ENCODE measurements at regions not wholly inside any gene's neighbourhood (a gene's known extent, or its start where the extent isn't known, plus 50 kb on each side); places are given as distances from the start of the nearest gene placed in this dataset.

DNA sequence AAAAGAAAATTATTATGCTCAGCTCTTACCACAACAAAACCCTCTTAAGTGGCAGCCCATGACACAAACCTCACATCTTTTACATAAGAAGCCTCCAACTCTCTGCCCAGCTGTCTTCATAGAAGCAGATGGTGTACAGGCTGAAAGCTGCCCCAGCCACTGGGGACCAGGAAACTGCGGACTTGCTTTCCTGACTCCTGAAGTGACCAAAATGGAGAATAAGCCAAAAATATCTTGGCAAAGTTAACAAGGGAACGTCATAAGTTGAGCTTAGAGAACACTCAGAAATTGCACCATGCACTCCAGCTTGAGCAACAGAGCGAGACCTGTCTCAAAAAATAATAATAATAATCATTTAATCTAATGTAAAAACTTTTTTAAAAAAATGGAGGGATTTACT lies 160.3 kb upstream of the CDYL start:
- no peak for DNase-seq (ENCODE audit: low read depth in 2 of 2)

- DNase-seq (ENCODE audit: low read depth in 2 of 2), result no peak
Measured at GRCh38 chr6:4615231-4615630, 161.0 kb upstream of the CDYL start.

GRCh38 chr6:4614637-4615036 lies 161.6 kb upstream of the CDYL start:
- DNase-seq (ENCODE audit: low read depth in 2 of 2), result no peak

DNA sequence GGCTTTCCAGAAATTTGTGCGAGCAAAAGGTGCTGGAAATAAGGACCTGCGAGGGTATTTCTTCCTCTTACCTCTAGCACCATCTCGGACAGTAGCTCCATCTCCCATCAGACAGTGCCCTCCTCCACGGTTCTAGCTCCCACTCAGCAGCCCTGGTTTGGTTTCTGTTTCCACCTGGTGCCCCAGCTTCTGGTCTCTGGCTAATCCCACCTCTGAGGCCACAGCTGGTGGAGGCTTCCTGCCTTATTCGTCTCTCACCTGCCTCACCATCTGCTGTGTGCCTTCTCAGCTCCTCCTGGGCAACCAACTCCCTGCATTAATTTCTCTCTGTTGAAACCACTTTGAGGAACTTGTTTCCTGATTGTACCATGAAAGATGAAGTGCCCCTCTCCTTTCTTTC lies 162.4 kb upstream of the CDYL start:
- no peak for DNase-seq (ENCODE audit: low read depth in 2 of 2)

DNA sequence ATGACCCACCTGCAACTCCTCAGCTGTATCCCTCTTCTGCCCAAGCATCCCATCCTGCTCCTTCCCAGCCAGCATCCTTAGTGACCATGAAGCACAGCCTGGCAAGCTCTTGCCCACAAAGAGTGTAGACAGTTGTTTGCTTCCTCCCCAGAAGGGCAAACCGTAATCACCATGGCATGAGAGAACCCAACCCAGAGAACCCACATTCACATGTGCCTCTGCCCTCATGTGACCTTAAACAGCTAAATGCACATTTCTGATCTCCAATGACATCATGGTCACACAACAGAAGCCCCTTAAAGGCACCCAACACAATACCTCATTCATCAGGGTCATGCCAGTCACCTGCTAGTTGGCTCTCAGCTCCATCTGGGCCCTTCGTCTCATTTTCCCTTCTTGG lies 162.8 kb upstream of the CDYL start:
- no peak for DNase-seq (ENCODE audit: low read depth in 2 of 2)

GRCh38 chr6:4612636-4613171 lies 163.5 kb upstream of the CDYL start:
- DNase-seq (ENCODE audit: low read depth in 2 of 2), result no peak

DNA sequence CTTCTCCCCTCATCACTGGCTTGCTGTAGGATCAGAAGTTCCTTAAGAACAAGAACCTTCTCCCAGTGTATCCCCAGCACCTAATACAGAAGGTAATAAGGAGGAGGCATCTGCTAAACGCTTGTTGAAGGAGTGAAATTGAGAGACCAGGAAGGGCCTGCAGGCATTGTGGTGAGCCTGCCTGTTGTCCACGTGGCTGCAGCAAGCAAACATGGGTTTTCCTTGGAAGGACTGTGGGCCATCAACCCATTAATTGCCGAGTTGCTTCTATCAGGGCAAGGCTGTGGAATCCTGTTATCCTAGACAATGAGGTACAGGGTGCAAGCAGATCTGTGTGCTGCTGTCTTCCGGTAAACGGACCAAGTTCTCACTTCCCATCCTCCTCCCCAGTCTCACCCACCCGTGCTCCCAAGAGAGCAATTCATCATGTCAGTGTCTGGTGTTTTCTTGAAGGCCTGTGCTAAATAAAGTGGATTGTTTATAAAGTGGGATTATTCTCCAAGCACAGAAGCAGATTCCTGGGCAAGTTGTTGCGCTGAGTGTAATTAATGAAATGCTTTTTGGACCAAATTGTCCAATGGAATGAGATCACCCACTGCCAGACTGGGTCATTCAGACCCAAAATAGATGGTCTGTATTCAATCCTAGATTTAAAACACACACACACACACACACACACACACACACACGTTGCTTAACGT lies 164.6 kb upstream of the CDYL start:
- no peak for DNase-seq (ENCODE audit: low read depth in 2 of 2)

DNA sequence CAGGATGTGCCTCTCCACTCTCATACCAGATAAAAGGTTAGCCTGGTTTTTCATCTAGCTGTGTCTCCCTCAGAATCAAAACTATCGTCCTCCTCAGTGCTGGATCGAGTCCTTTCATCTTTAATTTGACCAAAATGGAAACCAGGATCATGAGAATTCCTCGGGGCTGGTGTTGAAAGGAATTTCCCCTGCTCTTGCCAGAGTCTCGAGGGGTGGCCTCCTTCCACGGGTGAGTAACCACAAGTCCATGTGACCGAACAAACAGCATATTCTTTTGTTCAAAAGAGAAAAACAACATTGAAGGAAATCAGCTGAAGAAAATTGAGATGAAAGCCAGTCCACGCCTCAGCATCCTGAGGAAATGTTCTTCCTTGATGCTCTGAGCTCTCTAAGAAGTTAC lies 165.9 kb upstream of the CDYL start:
- no peak for DNase-seq (ENCODE audit: low read depth in 2 of 2)

DNA sequence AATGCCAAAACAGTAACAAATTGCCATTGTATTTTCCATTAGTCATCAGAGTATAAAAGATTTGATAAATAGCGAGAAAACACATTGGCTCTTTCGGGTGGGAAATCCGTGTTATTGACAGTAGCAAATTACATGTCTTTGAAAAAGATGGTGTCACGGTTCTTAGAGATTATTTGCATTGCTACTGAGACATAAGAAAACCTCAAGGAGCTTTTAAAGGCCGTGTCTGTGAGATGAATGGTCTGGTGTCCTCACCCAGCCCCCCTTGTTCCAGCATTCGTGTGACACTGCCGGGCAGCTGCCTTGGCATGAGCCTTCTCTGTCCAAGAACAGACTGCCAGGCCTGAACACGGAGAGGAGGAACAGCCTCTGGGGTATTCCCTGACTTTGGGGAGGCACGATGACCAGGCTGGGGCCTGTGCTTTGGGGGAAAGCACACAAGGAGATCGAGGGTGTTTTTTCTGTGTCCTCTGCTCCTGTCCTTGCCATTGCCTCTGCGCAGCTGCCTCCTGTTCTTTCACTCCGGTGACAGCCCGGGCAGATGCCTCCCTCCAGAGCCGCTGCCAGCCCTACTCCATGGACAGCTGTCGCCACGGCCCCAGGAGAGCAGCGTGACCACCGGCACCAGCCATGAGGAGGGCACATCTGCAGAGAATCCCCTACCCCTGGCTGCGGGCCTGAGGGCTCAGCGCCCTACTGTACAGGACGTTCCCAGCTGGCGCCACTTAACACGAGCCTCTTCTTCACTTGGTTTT lies 167.7 kb upstream of the CDYL start:
- no peak for DNase-seq (ENCODE audit: low read depth in 2 of 2)

DNA sequence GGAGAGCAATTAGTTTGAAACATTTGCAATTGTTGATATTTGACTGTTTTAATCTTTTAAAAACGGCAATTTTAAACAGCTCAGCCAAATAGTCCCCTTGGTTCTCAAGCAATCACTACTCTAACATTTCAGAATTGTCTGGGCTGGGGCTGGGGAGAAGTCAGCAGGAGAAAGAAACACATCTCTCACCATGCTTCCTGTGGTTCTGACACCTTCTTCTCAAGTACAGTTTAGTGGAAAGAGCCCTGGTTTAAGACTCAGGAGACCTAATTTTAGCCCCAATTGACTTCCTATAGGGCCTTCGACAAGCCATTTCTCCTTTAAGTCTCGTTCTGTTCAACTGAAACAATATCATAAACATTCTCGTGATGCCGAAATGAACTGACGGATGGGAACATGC lies 168.4 kb upstream of the CDYL start:
- no peak for DNase-seq (ENCODE audit: low read depth in 2 of 2)

DNA sequence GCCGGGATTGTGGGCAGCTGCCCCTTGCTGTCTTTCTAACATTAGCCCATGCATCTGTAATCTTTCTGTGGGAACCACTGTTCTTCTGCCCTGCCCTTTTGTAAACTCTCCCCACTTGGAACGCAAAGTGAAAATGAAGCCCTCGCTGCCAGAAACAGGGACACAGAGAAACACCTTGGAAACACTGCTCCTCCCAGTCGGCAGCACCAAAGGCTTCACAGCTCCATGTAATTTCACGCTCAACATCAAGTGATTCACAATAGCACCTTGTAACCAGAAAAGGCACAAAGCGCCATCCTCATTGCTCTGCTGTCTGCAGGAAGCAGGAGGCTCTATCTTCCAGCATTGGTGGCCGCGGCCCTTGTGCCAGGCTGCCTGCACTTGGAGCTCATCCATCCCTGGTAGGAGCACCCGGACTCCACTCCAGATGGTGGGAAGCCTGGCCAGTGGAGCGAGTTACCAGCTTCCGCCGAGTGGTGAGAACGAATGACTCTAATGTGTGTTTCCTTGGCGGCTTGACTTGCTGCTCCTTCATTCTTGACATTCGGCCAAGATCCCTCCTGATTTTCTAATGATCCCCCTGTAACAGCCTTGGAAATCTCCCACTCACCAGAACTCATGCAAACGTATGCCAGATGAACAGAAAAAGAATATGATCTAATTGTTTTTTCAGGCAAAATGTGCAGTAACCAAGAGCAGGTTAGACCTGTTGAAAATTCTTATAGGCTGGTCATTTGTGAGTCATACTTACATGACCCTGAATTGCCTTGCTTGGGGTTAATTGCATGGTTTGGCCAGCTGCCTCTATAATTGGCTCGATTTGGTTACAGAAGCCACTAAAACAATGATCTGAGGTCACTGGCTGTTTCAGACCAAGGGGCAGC lies 169.1 kb upstream of the CDYL start:
- no peak for DNase-seq (ENCODE audit: low read depth in 2 of 2)

DNA sequence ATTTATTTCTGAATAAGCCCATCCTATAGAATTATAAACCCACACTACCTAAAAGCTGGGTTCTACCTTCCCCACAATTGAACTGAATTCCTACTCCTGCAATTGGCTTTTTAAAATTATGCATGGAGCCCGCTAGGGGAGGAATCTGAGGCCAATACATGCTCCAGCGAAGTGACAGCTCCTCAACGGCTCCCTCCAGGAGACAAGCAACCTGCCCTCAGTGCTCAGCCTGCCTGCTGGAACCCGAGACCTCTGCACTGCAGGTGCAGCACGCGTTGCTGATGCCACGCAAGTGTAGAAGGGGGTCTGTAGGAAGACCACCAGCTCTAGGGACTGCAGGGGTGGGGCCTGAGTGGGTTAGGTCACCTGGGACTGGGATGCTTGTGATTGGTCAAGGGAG lies 170.2 kb upstream of the CDYL start:
- no peak for DNase-seq (ENCODE audit: low read depth in 2 of 2)

DNA sequence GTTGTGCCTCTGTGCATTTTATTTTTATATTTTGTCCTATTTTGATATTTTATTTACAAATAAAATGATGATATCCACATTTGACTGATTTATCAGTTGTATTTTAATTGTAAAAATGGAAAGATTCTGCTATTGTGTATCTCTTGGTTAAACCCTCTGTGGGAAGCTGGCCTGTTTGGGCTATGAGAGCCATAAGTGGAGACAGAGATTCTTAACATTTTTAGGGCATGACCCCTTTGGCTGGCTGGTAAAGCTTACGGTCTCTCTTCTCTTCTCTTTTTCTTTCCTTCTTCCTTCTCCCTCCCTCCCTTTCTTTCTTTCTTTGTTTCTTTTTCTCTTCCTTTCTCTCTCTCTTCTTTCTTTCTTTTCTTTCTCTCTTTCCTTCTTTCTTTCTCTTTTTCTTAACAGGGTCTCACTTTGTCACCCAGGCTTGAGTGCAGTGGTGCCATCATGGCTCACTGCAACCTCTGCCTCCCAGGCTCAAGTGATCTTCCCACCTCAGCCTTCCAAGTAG lies 172.3 kb upstream of the CDYL start:
- DNase-seq (ENCODE audit: low read depth in 2 of 2), result no peak

- no peak for DNase-seq (ENCODE audit: low read depth in 2 of 2)
Measured at GRCh38 chr6:4603291-4603690, 172.9 kb upstream of the CDYL start.

- no peak for DNase-seq (ENCODE audit: low read depth in 2 of 2)
Measured at GRCh38 chr6:4599924-4600323, 176.3 kb upstream of the CDYL start.

GRCh38 chr6:4598384-4598995 lies 177.7 kb upstream of the CDYL start:
- DNase-seq (ENCODE audit: low read depth in 2 of 2), result no peak

GRCh38 chr6:4593951-4594350 lies 182.3 kb upstream of the CDYL start:
- DNase-seq (ENCODE audit: low read depth in 2 of 2), result no peak

GRCh38 chr6:4592026-4592425 lies 184.2 kb upstream of the CDYL start:
- DNase-seq (ENCODE audit: low read depth in 2 of 2), result no peak

DNA sequence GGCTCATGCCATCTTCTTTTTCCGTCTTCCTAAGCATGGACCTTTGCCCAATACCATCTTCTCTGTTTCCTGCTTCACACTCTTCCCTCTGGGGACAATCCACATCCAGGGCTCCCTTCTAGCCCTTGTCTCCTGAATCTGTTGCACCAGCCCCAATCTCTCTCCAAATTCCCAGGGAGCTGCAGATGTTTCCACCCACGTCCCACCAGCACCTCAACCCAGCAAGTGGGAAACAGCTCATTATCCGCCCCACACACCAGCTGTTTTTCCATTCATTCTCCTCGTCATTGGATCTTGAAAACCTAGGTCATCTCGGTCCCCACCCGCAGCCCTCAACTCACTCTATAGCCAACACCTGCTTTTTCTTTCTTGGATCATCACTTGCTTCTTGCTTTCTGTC lies 185.0 kb upstream of the CDYL start:
- no peak for DNase-seq (ENCODE audit: low read depth in 2 of 2)

- DNase-seq (ENCODE audit: low read depth in 2 of 2), result no peak
Measured at GRCh38 chr6:4589295-4589694, 186.9 kb upstream of the CDYL start.

GRCh38 chr6:4588581-4588980 lies 187.6 kb upstream of the CDYL start:
- no peak for DNase-seq (ENCODE audit: low read depth in 2 of 2)

DNA sequence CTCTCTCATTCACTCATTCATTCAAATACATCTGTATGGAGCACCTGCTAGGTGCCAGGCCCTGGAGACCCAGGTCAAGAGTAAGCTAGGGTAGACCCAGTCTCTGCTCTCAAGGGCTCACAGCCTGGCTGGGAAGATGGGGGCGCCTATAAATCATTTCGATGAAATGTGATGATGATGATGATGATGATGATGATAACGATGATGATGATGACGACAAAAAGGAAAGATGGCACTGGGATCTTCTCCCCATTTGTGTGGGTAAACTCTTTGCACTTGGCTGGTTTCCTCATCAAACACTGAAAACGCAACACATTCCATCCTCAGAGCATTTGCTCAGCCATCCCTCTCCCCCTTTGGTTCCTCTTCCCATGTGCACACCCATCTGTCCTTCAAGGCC lies 188.0 kb upstream of the CDYL start:
- no peak for DNase-seq (ENCODE audit: low read depth in 2 of 2)

Data from activated CD4-positive, alpha-beta T cell treated with anti-CD3 and anti-CD28 coated beads for 24 hours (primary cell).